Activated naive CD8-positive, alpha-beta T cell treated with anti-CD3 and anti-CD28 coated beads, Interleukin-2, amount 50 U/mL, for 24 hours (primary cell): ENCODE measurements at regions not wholly inside any gene's neighbourhood (a gene's known extent, or its start where the extent isn't known, plus 50 kb on each side); places are given as distances from the start of the nearest gene placed in this dataset.
"Not testable (repeated sequence)": the region's sequence is repeated elsewhere in the genome, so short reads cannot be mapped to it uniquely, and the experiment has no call there.

ENCODE experiments used
- ATAC-seq: fragments of 150-1000 bp; cut with Tn5 transposase; one replicate; pipeline ENCODE4 v1.10.0; 2021
- DNase-seq: peaks from one replicate; pipeline ENCODE4 v3.0.0; 2021
- H3K27ac Mint-ChIP-seq: one replicate; pipeline ENCODE4 v1.8.0; 2021; ENCODE audit warnings: mild to moderate bottlenecking, mixed read lengths
- H3K27me3 Mint-ChIP-seq: one replicate; pipeline ENCODE4 v1.8.0; 2021; ENCODE audit warnings: mixed read lengths
- H3K36me3 Mint-ChIP-seq: one replicate; pipeline ENCODE4 v1.8.0; 2021; ENCODE audit warnings: low read depth, mixed read lengths
- H3K4me1 Mint-ChIP-seq: one replicate; pipeline ENCODE4 v1.8.0; 2021; ENCODE audit warnings: mixed read lengths
- H3K4me3 Mint-ChIP-seq: one replicate; pipeline ENCODE4 v1.8.0; 2021; ENCODE audit warnings: mild to moderate bottlenecking, moderate library complexity, mixed read lengths
- H3K9me3 Mint-ChIP-seq: one replicate; pipeline ENCODE4 v1.8.0; 2021; ENCODE audit warnings: mixed read lengths

DNA sequence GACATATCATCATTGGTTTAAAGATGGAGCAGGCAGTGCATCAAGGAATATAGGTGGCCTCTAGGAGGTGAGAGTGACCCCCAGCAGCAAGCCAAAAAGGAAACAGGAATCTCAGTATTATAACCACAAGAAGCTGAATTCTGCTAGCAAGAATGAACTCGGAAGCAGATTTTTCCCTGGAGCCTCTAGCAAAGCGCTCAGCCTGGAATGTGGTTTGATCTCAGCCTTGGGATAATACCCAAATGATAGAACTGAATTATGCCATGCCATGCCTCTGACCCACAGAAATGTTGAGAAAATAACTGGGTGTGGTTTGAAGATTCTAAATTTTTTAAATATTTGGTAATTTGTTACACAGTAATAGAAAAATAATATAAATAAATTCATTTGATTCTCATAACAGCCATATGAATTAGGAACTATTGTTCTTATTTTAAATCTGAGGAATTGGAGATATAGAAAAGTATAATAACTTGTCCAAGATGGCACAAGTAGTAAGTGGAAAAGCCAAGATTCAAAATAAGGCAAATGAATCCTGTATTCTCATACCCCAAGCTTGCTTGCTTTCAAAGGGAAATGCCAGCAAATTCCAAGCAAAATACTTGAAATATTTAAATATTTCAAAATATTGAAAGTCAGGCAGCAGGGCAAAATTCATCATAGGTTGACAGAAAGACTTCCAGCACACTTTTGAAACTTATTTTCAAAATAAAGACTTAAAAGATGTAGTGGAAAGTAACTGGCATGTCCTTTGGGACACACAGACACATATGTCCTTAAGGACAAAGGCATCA, 567.4 kb downstream of the KCNA4 start:
- ATAC-seq: no peak

DNA sequence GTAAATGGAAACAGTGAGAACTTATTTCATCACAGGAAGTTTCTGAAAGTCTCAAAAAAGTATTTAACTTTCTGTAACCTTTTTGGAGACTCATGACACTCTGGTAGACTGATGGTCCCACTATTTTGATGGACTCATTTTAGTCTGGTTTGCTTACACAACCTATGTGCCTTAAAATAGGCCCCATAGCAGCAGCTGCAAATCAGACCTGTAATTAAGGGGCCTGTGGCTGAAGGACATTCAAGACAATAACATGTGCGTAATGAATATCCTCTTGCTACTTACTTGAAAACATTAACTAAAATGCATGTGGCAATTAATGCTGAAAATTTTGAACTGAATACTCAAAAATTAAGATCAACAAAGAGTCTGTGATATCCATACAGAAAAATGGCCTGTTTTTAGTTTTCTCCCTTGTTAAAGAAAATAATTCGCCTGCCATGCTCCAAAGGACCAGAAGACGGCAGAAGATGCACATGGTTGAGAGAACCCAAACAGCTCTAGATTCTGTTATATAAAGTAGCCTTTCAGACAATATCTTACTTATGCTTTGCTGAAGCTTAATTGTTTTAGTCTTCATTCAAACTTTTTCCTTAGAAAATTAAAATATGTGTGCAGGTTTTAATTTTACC, 568.5 kb downstream of the KCNA4 start:
- DNase-seq: no peak
- ATAC-seq: no peak
- Mint-ChIP-seq H3K9me3 (peaks cover 9% of the 10 kb centered on the region), H3K36me3 (no peaks in the 10 kb centered on the region), H3K4me3 (no peak overlapping the region), H3K4me1 (no peaks in the 10 kb centered on the region), H3K27me3 (no peaks in the 10 kb centered on the region), H3K27ac (no peak overlapping the region)

More for the DNA sequence above, 567.4 kb downstream of the KCNA4 start:
- Mint-ChIP-seq H3K4me3 (no peak overlapping the region), H3K36me3 (no peaks in the 10 kb centered on the region), H3K27ac (no peak overlapping the region), H3K27me3 (no peaks in the 10 kb centered on the region), H3K9me3 (peaks cover 9% of the 10 kb centered on the region), H3K4me1 (no peaks in the 10 kb centered on the region)
- no peak for DNase-seq

DNA sequence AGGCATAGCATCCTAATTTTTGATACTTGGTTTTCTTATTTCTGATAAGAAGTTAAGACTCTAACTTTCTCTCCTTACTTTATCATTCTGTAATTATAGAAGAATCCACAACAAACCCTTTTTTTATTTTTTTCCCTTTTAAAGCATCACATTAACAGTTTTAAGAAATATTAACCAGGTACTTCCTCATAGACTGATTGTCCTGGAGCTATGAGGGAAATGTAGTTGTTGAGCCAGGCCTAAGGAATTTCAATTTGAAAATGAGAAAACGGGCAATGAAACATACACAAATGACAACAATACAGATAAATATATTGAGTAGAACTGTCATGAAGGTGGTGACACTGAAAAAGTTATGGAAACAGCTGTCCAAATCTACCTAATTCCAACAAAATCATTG, 569.0 kb downstream of the KCNA4 start:
- H3K27me3 Mint-ChIP-seq: no peaks in the 10 kb centered on the region
- H3K27ac Mint-ChIP-seq: no peak overlapping the region
- no peaks in the 10 kb centered on the region for H3K4me1 Mint-ChIP-seq
- peaks cover 9% of the 10 kb centered on the region for H3K9me3 Mint-ChIP-seq
- DNase-seq (no peak), ATAC-seq (no peak)
- H3K36me3 Mint-ChIP-seq: no peaks in the 10 kb centered on the region
- H3K4me3 Mint-ChIP-seq: no peak overlapping the region

- Mint-ChIP-seq H3K4me3 (no peak overlapping the region), H3K4me1 (no peaks in the 10 kb centered on the region), H3K27me3 (no peaks in the 10 kb centered on the region), H3K36me3 (no peaks in the 10 kb centered on the region), H3K9me3 (peaks cover 9% of the 10 kb centered on the region), H3K27ac (no peak overlapping the region)
- DNase-seq (no peak), ATAC-seq (no peak)
Measured at GRCh38 chr11:29446132-29446531, 570.7 kb downstream of the KCNA4 start.

- ATAC-seq, H3K36me3 Mint-ChIP-seq, H3K4me3 Mint-ChIP-seq, DNase-seq, H3K4me1 Mint-ChIP-seq, H3K27me3 Mint-ChIP-seq, H3K27ac Mint-ChIP-seq, H3K9me3 Mint-ChIP-seq: not testable (repeated sequence)
Measured at GRCh38 chr11:29445191-29445590, 571.6 kb downstream of the KCNA4 start.

GRCh38 chr11:29438815-29439214, 578.0 kb downstream of the KCNA4 start:
- Mint-ChIP-seq H3K9me3 (no peaks in the 10 kb centered on the region), H3K4me1 (no peaks in the 10 kb centered on the region), H3K36me3 (no peaks in the 10 kb centered on the region), H3K27ac (no peak overlapping the region), H3K27me3 (no peaks in the 10 kb centered on the region), H3K4me3 (no peak overlapping the region)
- DNase-seq (no peak), ATAC-seq (no peak)

- Mint-ChIP-seq H3K27ac (no peak overlapping the region), H3K4me3 (no peak overlapping the region), H3K9me3 (no peaks in the 10 kb centered on the region), H3K36me3 (no peaks in the 10 kb centered on the region), H3K4me1 (no peaks in the 10 kb centered on the region), H3K27me3 (no peaks in the 10 kb centered on the region)
- ATAC-seq (no peak), DNase-seq (no peak)
Measured at GRCh38 chr11:29435421-29435820, 581.4 kb downstream of the KCNA4 start.

DNA sequence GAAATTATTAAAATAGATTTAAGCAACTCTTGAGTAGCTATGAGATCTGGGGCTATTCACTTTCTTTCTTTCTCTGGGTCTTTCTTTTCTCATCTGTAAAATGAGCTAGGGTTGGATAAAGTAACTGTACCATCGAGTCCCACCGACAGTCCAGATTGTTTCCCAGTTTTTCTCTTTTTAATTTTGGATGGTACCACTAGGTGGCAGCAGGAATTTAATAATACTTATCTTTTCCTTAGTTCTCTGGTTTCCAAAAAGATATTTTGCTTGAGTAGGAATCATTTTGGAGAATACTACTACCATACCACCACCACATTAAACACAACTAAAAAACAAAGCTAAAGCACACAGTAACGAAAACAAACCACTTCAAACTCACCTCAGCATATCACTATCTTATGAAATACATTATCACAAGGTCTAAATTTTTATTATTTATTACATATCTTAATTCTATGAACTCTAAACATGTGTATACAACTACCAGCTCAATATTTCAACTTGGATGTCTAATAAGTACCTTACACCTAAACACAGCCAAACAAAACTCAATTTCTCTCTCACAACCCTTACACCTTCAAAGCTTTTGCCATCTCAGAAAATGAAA, 584.0 kb downstream of the KCNA4 start:
- H3K9me3 Mint-ChIP-seq: no peaks in the 10 kb centered on the region
- no peaks in the 10 kb centered on the region for H3K36me3 Mint-ChIP-seq
- no peaks in the 10 kb centered on the region for H3K27me3 Mint-ChIP-seq
- ATAC-seq (no peak), DNase-seq (no peak)
- no peak overlapping the region for H3K27ac Mint-ChIP-seq
- H3K4me3 Mint-ChIP-seq: no peak overlapping the region
- no peaks in the 10 kb centered on the region for H3K4me1 Mint-ChIP-seq

GRCh38 chr11:29405305-29405704, 611.5 kb downstream of the KCNA4 start:
- H3K27ac Mint-ChIP-seq: no peak overlapping the region
- no peak for ATAC-seq
- no peak overlapping the region for H3K4me3 Mint-ChIP-seq
- DNase-seq: no peak
- no peaks in the 10 kb centered on the region for H3K27me3 Mint-ChIP-seq
- no peaks in the 10 kb centered on the region for H3K4me1 Mint-ChIP-seq
- no peaks in the 10 kb centered on the region for H3K36me3 Mint-ChIP-seq
- peaks cover 8% of the 10 kb centered on the region for H3K9me3 Mint-ChIP-seq

GRCh38 chr11:29395555-29396072, 621.2 kb downstream of the KCNA4 start:
- Mint-ChIP-seq H3K36me3 (no peaks in the 10 kb centered on the region), H3K9me3 (no peaks in the 10 kb centered on the region), H3K4me1 (no peaks in the 10 kb centered on the region), H3K27me3 (no peaks in the 10 kb centered on the region), H3K4me3 (no peak overlapping the region), H3K27ac (no peak overlapping the region)
- ATAC-seq (no peak), DNase-seq (no peak)

- H3K4me3 Mint-ChIP-seq: no peak overlapping the region
- ATAC-seq: no peak
Measured at GRCh38 chr11:29389793-29390192, 627.0 kb downstream of the KCNA4 start.

GRCh38 chr11:29373725-29374124, 643.1 kb downstream of the KCNA4 start:
- Mint-ChIP-seq H3K27me3 (no peaks in the 10 kb centered on the region), H3K4me3 (no peak overlapping the region), H3K9me3 (peaks cover 14% of the 10 kb centered on the region), H3K4me1 (no peaks in the 10 kb centered on the region), H3K27ac (no peak overlapping the region), H3K36me3 (no peaks in the 10 kb centered on the region)
- DNase-seq: no peak
- no peak for ATAC-seq

More at GRCh38 chr11:29389793-29390192, 627.0 kb downstream of the KCNA4 start:
- no peaks in the 10 kb centered on the region for H3K4me1 Mint-ChIP-seq
- no peaks in the 10 kb centered on the region for H3K36me3 Mint-ChIP-seq
- H3K27me3 Mint-ChIP-seq: no peaks in the 10 kb centered on the region
- H3K27ac Mint-ChIP-seq: no peak overlapping the region
- DNase-seq: no peak
- peaks cover 4% of the 10 kb centered on the region for H3K9me3 Mint-ChIP-seq

DNA sequence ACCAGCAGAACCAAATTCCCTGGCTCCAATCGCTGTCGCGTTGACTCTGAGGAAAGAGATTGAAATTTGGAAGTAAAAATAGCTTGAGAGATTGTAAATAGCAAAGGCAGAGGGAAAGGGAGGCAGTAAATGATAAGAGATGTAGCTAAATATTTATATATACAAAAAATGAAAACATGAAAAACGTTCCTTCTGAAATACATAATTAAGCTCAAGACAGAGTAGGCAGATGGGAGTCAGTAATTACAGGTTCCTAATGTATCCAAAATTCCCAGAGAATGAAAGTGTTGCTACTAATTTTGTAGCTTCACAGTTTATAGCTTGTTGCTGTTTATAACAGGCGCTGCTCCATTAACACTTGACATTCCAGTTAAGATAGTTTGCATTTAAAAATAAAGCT, 648.7 kb downstream of the KCNA4 start:
- Mint-ChIP-seq H3K9me3 (peaks cover 10% of the 10 kb centered on the region), H3K36me3 (no peaks in the 10 kb centered on the region), H3K4me3 (no peak overlapping the region), H3K27me3 (no peaks in the 10 kb centered on the region), H3K27ac (no peak overlapping the region), H3K4me1 (no peaks in the 10 kb centered on the region)
- DNase-seq (no peak), ATAC-seq (no peak)

- Mint-ChIP-seq H3K4me1 (no peaks in the 10 kb centered on the region), H3K4me3 (no peak overlapping the region), H3K9me3 (peaks cover 14% of the 10 kb centered on the region), H3K27ac (no peak overlapping the region), H3K27me3 (no peaks in the 10 kb centered on the region), H3K36me3 (no peaks in the 10 kb centered on the region)
- no peak for DNase-seq
- no peak for ATAC-seq
Measured at GRCh38 chr11:29364006-29364405, 652.8 kb downstream of the KCNA4 start.

DNA sequence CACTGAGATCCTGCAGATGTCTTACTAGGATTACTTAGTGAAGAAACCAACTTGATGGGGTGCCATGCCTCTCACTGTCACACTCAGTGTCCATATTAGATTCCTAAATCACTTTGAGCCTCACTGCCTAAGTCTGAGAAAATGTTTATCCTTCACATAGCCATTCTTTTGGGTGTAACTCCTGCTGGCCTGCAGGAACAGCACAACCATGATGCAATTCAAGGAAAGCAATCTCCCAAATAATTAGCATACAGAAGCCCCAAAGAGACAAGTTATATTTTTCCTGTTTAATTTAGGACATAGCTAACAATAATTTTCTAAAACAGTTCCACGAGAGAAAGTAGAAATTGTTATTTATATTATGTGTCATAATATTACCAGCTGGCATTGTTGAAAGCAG, 655.5 kb downstream of the KCNA4 start:
- no peaks in the 10 kb centered on the region for H3K27me3 Mint-ChIP-seq
- ATAC-seq (no peak), DNase-seq (no peak)
- H3K27ac Mint-ChIP-seq: no peak overlapping the region
- H3K9me3 Mint-ChIP-seq: peaks cover 4% of the 10 kb centered on the region
- no peak overlapping the region for H3K4me3 Mint-ChIP-seq
- no peaks in the 10 kb centered on the region for H3K36me3 Mint-ChIP-seq
- H3K4me1 Mint-ChIP-seq: no peaks in the 10 kb centered on the region
